Skeletal muscle tissue (tissue), 3 donors: ENCODE measurements at regions not wholly inside any gene's neighbourhood (a gene's known extent, or its start where the extent isn't known, plus 50 kb on each side); places are given as distances from the start of the nearest gene placed in this dataset.

ENCODE experiments used
- H3K27ac ChIP-seq: one replicate; pipeline ENCODE4 v1.7.0; 2013; ENCODE audit warnings: mild to moderate bottlenecking, low read depth, low read length, inconsistent platforms
- H3K27me3 ChIP-seq, 3 donors: one replicate each; pipeline ENCODE4 v1.7.0; 2013; ENCODE audit warnings: low read length in 3 of 3; ENCODE audit not compliant: control insufficient read depth in 3 of 3, insufficient read depth in 3 of 3
- H3K36me3 ChIP-seq, 3 donors: one replicate each; pipeline ENCODE4 v1.7.0; 2013; ENCODE audit warnings: low read length in 3 of 3; ENCODE audit not compliant: control insufficient read depth in 3 of 3, insufficient read depth in 3 of 3
- H3K4me1 ChIP-seq, 3 donors: one replicate each; pipeline ENCODE4 v1.7.0; 2013; ENCODE audit warnings: low read length in 3 of 3, mild to moderate bottlenecking in 3 of 3; ENCODE audit not compliant: control insufficient read depth in 3 of 3, insufficient read depth in 3 of 3
- H3K4me3 ChIP-seq, 3 donors: one replicate each; pipeline ENCODE4 v1.7.0; 2013; ENCODE audit warnings: low read length in 3 of 3
- H3K9ac ChIP-seq, 3 donors: one replicate each; pipeline ENCODE4 v1.7.0; 2013; ENCODE audit warnings: low read length in 3 of 3, mild to moderate bottlenecking in 3 of 3, moderate library complexity in 2 of 3, low read depth in 1 of 3
- H3K9me3 ChIP-seq, 3 donors: one replicate each; pipeline ENCODE4 v1.7.0; 2013; ENCODE audit warnings: low read length in 3 of 3; ENCODE audit not compliant: control insufficient read depth in 3 of 3
- donor health status: Osteomylitis.

DNA sequence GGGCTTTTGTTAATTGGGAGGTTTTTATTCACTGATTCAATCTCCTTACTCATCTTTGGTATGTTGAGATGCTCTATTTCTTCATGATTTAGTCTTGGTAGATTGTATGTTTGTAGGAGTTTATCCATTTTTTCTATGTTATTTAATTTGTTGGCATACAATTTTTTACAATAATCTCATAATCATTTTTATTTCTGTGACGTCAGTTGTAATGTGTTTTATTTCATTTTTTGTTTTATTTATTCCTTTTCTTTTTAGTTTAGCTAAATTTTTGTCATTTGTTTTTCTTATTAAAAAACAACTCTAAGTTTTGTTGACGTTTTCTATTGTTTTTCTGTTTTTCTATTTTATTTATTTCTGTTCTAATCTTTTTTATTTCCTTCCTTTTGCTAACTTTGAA, 389.8 kb downstream of the HS3ST3B1 start:
- no peak overlapping the region for H3K9ac ChIP-seq
- no peaks in the 10 kb centered on the region for H3K9me3 ChIP-seq
- H3K27me3 ChIP-seq: no peaks in the 10 kb centered on the region
- H3K4me3 ChIP-seq: no peak overlapping the region
- H3K27ac ChIP-seq: no peak overlapping the region
- H3K36me3 ChIP-seq: no peaks in the 10 kb centered on the region
- H3K4me1 ChIP-seq: no peaks in the 10 kb centered on the region

DNA sequence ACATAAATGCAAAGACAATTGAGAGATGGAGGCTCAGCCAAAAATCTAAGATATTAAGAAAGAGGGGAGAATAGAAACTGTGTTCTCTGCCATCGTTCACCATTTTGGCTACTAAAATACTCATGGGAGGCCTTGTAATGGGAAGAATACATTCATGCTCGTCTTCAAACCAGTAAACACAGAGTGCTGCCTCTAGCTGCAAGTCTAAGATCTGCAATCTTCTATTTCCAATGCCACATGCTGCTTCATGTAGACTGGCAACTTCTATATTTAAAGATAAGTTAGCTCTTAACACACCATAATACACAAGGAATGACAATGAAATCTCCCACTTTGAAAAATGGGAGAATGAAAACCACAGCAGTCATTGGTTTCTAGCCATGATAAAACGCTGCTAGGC, 387.3 kb downstream of the HS3ST3B1 start:
- Histone ChIP-seq H3K27me3 (no peaks in the 10 kb centered on the region), H3K36me3 (no peaks in the 10 kb centered on the region), H3K27ac (no peak overlapping the region), H3K9ac (no peak overlapping the region), H3K4me3 (no peak overlapping the region), H3K4me1 (no peaks in the 10 kb centered on the region), H3K9me3 (no peaks in the 10 kb centered on the region)

DNA sequence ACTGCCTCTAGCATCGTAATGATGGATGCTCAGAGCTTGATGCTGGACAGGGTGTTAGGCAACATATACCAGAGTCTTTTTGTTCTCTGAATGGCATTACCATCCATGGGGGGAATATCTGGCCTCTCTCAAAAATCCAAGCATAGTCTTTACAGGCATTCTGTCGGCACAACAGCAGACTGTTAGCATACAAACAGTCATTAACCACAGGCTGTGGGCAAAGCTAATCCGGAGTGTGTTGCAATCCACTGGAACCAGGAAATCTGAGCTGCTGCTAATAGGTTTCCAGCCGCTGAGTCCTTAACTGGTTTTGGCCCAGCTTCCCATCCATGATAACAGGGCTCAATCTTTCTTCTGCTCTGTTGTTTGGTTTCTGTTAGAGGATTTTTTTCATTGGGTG, 371.9 kb downstream of the HS3ST3B1 start:
- Histone ChIP-seq H3K4me3 (no peak overlapping the region), H3K27ac (no peak overlapping the region), H3K9me3 (peaks cover 0 to 3% (median 2%) of the 10 kb centered on the region in 3 donors), H3K36me3 (no peaks in the 10 kb centered on the region), H3K4me1 (no peaks in the 10 kb centered on the region), H3K27me3 (no peaks in the 10 kb centered on the region), H3K9ac (no peak overlapping the region)

DNA sequence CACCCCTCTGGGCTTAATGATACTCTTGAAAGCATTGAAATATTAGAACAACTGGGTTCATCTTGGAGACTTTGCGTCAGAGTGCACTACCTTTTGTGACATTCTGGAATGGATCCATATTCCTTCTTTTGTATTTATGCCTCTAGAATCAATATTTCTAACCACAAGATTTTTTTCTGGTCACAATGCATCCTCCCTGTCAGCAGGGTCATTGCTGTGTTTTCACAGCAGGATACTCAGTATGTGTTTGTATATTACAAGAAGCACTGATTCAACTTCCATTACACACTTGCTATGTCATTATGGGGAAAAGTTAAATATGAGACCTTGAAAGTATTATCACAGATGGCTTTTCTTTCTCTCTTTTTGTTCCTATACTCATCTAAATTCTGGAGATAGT, 370.0 kb downstream of the HS3ST3B1 start:
- Histone ChIP-seq H3K9me3 (peaks cover 0 to 2% (median 0%) of the 10 kb centered on the region in 3 donors), H3K36me3 (no peaks in the 10 kb centered on the region), H3K9ac (no peak overlapping the region), H3K27me3 (no peaks in the 10 kb centered on the region), H3K27ac (no peak overlapping the region), H3K4me1 (no peaks in the 10 kb centered on the region), H3K4me3 (no peak overlapping the region)

DNA sequence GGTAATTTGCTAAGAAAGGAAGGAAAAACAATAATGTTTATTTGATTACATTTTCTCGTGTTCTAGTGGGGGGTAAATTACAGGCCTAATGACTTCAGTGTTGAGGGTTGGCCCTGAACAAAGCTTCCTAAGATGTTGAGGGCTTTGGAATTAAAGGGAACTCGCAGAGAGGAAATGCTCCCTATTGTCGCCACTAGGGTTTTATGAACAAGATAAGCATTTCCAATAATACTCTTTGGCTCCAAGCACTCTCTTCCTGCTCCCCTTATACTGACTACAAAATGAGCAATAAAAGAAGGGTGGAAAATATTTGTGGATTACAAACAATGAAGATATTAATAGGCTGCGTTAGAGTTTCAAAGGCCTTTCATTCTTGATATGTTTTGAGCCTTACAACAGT, 363.6 kb downstream of the HS3ST3B1 start:
- no peak overlapping the region for H3K4me3 ChIP-seq
- no peaks in the 10 kb centered on the region for H3K36me3 ChIP-seq
- H3K4me1 ChIP-seq: no peaks in the 10 kb centered on the region
- H3K27ac ChIP-seq: no peak overlapping the region
- H3K9me3 ChIP-seq: no peaks in the 10 kb centered on the region
- H3K9ac ChIP-seq: no peak overlapping the region
- H3K27me3 ChIP-seq: no peaks in the 10 kb centered on the region

DNA sequence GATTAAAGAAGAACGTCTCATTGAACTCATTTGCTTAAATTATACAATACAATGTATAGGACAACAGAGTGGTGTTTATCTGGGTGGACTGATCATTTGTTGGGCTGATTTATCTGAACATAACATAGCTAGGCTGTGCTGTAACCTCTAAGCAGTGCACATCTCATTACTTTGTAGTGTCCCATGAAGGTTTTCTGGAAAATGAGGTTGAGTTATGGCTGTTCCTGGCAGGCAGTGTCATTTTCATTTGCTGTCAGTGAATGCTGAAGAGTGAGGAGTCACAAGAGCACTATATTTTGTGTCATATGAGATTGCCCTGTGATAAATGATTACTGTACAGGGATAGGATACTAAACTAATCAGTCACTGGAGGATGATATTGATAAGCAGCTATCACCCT, 340.2 kb downstream of the HS3ST3B1 start:
- Histone ChIP-seq H3K36me3 (no peaks in the 10 kb centered on the region), H3K4me3 (no peak overlapping the region), H3K4me1 (no peaks in the 10 kb centered on the region), H3K27me3 (no peaks in the 10 kb centered on the region), H3K27ac (no peak overlapping the region), H3K9me3 (no peaks in the 10 kb centered on the region), H3K9ac (no peak overlapping the region)

DNA sequence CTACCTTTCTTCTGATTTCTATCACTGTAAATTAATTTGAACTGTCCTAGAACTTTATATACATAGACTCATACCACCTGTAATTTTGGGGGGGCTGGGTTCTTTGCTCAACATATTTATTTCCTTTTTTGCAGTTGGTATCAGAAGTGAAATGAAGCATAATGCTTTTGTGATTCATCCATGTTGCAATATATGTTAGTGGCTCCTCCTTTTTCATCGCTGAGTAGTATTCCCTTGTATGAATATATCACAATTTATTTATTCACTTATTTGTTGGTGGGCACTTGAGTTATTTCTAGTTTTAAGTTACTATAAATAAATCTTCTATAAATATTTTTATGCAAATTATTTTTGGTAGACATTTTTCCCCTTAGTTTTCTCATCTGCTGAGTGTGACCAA, 336.4 kb downstream of the HS3ST3B1 start:
- Histone ChIP-seq H3K27me3 (no peaks in the 10 kb centered on the region), H3K4me3 (no peak overlapping the region), H3K4me1 (no peaks in the 10 kb centered on the region), H3K9ac (no peak overlapping the region), H3K27ac (no peak overlapping the region), H3K9me3 (no peaks in the 10 kb centered on the region), H3K36me3 (no peaks in the 10 kb centered on the region)

DNA sequence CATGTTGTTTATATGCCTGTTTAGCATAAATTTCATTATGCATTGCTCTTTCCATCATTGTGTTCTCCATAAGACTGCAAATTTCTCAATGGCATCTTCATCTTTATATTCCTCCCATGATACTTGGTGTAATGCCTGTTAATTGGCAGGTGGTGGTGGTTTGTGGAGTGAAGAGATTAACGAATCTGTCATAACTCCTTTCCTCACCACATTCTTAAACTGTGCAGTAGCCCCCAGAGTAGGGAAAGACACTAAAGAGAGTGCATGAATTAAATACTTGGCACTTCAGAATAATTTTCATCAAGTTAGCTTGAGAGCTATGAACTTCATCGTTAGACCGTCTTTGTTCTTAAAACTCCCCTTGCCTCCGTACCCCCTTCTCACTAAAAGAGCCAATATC, 329.7 kb downstream of the HS3ST3B1 start:
- Histone ChIP-seq H3K9me3 (no peaks in the 10 kb centered on the region), H3K27me3 (no peaks in the 10 kb centered on the region), H3K27ac (no peak overlapping the region), H3K4me1 (no peaks in the 10 kb centered on the region), H3K9ac (no peak overlapping the region), H3K4me3 (no peak overlapping the region), H3K36me3 (no peaks in the 10 kb centered on the region)

DNA sequence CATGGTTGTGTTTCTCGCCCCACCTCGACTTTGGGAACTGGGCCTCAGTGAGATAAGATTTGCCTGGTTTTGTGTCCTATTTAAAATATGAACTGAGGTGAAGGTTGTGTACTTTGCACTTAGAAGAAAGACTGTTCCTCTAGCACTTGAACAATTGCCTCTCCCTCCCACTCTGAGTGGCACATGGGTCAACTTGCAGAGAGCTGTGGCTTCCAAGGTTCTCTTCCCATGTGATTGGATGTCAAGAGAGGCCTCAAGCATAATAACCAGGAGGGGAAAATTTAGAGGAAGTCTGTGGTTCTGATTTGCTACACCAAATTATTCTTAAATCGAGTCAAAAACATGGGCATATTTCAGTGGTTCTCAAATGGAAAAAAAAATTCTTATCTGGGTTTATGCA, 329.2 kb downstream of the HS3ST3B1 start:
- H3K9ac ChIP-seq: no peak overlapping the region
- no peaks in the 10 kb centered on the region for H3K36me3 ChIP-seq
- H3K4me1 ChIP-seq: no peaks in the 10 kb centered on the region
- H3K27me3 ChIP-seq: no peaks in the 10 kb centered on the region
- H3K4me3 ChIP-seq: no peak overlapping the region
- H3K27ac ChIP-seq: no peak overlapping the region
- no peaks in the 10 kb centered on the region for H3K9me3 ChIP-seq

DNA sequence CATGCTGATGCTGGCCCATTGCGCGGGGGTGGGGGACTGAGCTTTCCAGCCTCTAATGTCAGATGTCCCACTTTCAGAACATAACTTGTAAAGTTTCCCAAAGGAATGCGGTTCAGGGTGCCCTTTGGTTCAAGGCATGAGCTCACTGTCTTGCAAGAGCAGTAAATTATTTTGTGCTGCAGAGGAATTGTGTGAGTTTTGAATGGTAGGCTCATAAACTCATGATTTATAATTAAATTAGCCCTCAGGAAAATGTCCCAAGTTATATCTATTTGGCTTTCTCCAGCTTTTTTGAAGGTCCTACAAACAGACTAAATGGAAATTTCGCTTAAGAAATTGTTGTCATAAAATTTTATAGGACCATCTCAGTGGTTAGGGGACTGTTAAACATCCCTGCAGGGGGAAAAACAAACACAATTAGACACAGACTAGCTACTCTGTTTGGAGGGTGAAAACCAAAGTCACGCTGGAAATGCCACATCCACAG, 321.8 kb downstream of the HS3ST3B1 start:
- no peak overlapping the region for H3K27ac ChIP-seq
- H3K9me3 ChIP-seq: no peaks in the 10 kb centered on the region
- no peak overlapping the region for H3K9ac ChIP-seq
- H3K4me3 ChIP-seq: no peak overlapping the region
- no peaks in the 10 kb centered on the region for H3K36me3 ChIP-seq
- no peaks in the 10 kb centered on the region for H3K27me3 ChIP-seq
- no peaks in the 10 kb centered on the region for H3K4me1 ChIP-seq
